Transverse colon (tissue), 4 donors: ENCODE measurements at regions not wholly inside any gene's neighbourhood (a gene's known extent, or its start where the extent isn't known, plus 50 kb on each side); places are given as distances from the start of the nearest gene placed in this dataset.

Source experiments
- DNase-seq: peaks from one replicate; pipeline ENCODE4 v3.0.0-alpha.2; 2019
- H3K27ac ChIP-seq, 4 donors: fragments of 200-600 bp; sonication (generic); 2 replicates each; pipeline ENCODE4 v1.5.1; 2016 to 2018; ENCODE audit warnings: inconsistent platforms in 4 of 4
- H3K27me3 ChIP-seq: fragments of 200-600 bp; sonication (generic); 2 replicates; pipeline ENCODE4 v1.5.1; 2017; ENCODE audit warnings: inconsistent platforms
- H3K36me3 ChIP-seq, 4 donors: fragments of 200-600 bp; sonication (generic); 2 replicates each; pipeline ENCODE4 v1.5.1; 2017 to 2019; ENCODE audit warnings: inconsistent platforms in 4 of 4
- H3K4me1 ChIP-seq, 4 donors: fragments of 200-600 bp; sonication (generic); 2 replicates each; pipeline ENCODE4 v1.5.1; 2017 to 2020; ENCODE audit warnings: inconsistent platforms in 4 of 4
- H3K4me3 ChIP-seq, 4 donors: fragments of 200-600 bp; sonication (generic); 1 replicate in 1 of 4; 2 replicates in 3 of 4; pipeline versions ENCODE4 v1.5.1 to v1.6.1; 2017 to 2019; ENCODE audit warnings: inconsistent platforms in 4 of 4
- H3K9me3 ChIP-seq, 2 donors: fragments of 200-600 bp; sonication (generic); 2 replicates each; pipeline ENCODE4 v1.5.1; 2017 to 2019; ENCODE audit warnings: inconsistent platforms in 2 of 2
- EP300 ChIP-seq: sonication (generic); formaldehyde crosslinking; IDR thresholded peaks from one replicate; pipeline ENCODE4 v1.6.1; 2017; ENCODE audit warnings: antibody characterized with exemption, low read depth
- POLR2A ChIP-seq: fragments of 450-650 bp; IDR thresholded peaks from one replicate; pipeline ENCODE4 v1.6.1; 2016; ENCODE audit warnings: antibody characterized with exemption, mild to moderate bottlenecking, moderate library complexity
- POLR2AphosphoS5 ChIP-seq, 3 donors: sonication (generic); formaldehyde crosslinking; IDR thresholded peaks; one replicate each; pipeline ENCODE4 v1.6.1; 2016; ENCODE audit warnings: antibody characterized with exemption in 3 of 3
- WGBS, 2 donors: methylation state at CpG; one replicate each; pipeline ENCODE4 v1.1.5; 2018; ENCODE audit warnings: low coverage in 1 of 2; 5-methylcytosine and 5-hydroxymethylcytosine counted together
- in situ Hi-C, 4 donors: fragments of 200-750 bp; cut with MboI; loops; one replicate each; pipeline versions ENCODE4 v1.15.0 to v1.15.1; 2017; ENCODE audit warnings: low sequenced_read_pairs in 3 of 4, low pct_ligation_motif_present in 1 of 4, low pct_unique_long_range_greater_than_20kb in 1 of 4
- intact Hi-C: fragments of 100-400 bp; cut with DNase I; formaldehyde crosslinking; loops from one replicate; pipeline ENCODE4 v1.15.1; 2023; ENCODE audit warnings: low total_unique reads
- TF ChIP-seq, protein P1 (sequence below), 5 experiments: fragments of 200-600 bp in 3 of 5; fragments of 450-650 bp in 2 of 5; sonication (generic) in 3 of 5; IDR thresholded peaks; 1 replicate in 2 of 5; 2 replicates in 3 of 5; pipeline ENCODE4 v1.5.1; 2016 to 2017; ENCODE audit warnings: antibody characterized with exemption in 5 of 5, inconsistent platforms in 3 of 5, mild to moderate bottlenecking in 2 of 5, moderate library complexity in 1 of 5

DNA sequence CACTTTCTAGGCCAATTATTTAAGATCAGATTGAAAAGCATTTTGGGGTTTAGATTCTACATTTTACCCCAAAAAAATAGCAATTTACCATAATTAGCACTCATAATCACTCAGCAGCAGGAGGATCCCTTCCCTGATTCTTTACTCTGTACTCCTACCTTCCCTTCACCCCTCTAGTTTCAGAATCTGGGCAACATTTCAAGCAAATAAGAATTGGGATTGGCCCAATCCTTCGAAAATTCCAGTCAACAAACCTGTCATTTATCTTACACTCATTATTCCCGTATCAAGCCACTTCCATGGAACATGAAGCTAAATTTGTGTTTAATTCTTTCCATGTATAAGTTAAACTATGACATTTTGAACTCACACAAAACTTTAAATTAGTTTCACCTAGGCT is 349.1 kb upstream of the USP15 start:
- in situ Hi-C loops (no loop called here), intact Hi-C loops (no loop called here)
- H3K36me3 ChIP-seq: no peaks in the 10 kb centered on the region
- TF ChIP-seq POLR2A: no peak
- no peak for TF ChIP-seq EP300
- no peak for TF ChIP-seq POLR2AphosphoS5 (IDR thresholded peaks at IDR 0.05)
- TF ChIP-seq, protein P1, sequence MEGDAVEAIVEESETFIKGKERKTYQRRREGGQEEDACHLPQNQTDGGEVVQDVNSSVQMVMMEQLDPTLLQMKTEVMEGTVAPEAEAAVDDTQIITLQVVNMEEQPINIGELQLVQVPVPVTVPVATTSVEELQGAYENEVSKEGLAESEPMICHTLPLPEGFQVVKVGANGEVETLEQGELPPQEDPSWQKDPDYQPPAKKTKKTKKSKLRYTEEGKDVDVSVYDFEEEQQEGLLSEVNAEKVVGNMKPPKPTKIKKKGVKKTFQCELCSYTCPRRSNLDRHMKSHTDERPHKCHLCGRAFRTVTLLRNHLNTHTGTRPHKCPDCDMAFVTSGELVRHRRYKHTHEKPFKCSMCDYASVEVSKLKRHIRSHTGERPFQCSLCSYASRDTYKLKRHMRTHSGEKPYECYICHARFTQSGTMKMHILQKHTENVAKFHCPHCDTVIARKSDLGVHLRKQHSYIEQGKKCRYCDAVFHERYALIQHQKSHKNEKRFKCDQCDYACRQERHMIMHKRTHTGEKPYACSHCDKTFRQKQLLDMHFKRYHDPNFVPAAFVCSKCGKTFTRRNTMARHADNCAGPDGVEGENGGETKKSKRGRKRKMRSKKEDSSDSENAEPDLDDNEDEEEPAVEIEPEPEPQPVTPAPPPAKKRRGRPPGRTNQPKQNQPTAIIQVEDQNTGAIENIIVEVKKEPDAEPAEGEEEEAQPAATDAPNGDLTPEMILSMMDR (IDR thresholded peaks at IDR 0.05): no peak
- no peak overlapping the region for H3K27ac ChIP-seq
- WGBS, 2 donors: 30 to 58% methylated on average over 2 of the region's 2 CpGs
- DNase-seq: no peak
- no peaks in the 10 kb centered on the region for H3K9me3 ChIP-seq
- no peaks in the 10 kb centered on the region for H3K27me3 ChIP-seq
- no peak overlapping the region for H3K4me3 ChIP-seq
- no peaks in the 10 kb centered on the region for H3K4me1 ChIP-seq

GRCh38 chr12:61915420-61915819 is 344.8 kb upstream of the USP15 start:
- 76% methylated on average over 3 of the region's 3 CpGs; no CpG with 5 or more reads in 1 of the 2 donors for WGBS, 2 donors
- Histone ChIP-seq H3K4me3 (no peak overlapping the region), H3K4me1 (no peaks in the 10 kb centered on the region), H3K27me3 (no peaks in the 10 kb centered on the region), H3K36me3 (no peaks in the 10 kb centered on the region), H3K9me3 (no peaks in the 10 kb centered on the region), H3K27ac (no peak overlapping the region)
- no peak for DNase-seq
- TF ChIP-seq EP300: no peak
- no peak for TF ChIP-seq POLR2AphosphoS5 (IDR thresholded peaks at IDR 0.05)
- no peak for TF ChIP-seq POLR2A
- TF ChIP-seq, protein P1 (IDR thresholded peaks at IDR 0.05): no peak
- in situ Hi-C loops (no loop called here), intact Hi-C loops (no loop called here)

GRCh38 chr12:61916831-61917230 is 343.4 kb upstream of the USP15 start:
- Histone ChIP-seq H3K27ac (no peak overlapping the region), H3K9me3 (no peaks in the 10 kb centered on the region), H3K27me3 (no peaks in the 10 kb centered on the region), H3K4me1 (no peaks in the 10 kb centered on the region), H3K36me3 (no peaks in the 10 kb centered on the region), H3K4me3 (no peak overlapping the region)
- no peak for DNase-seq
- intact Hi-C loops (no loop called here), in situ Hi-C loops (no loop called here)
- 10 to 24% methylated on average over 1 of the region's 1 CpG for WGBS, 2 donors
- TF ChIP-seq POLR2AphosphoS5 (IDR thresholded peaks at IDR 0.05) (no peak), EP300 (no peak), POLR2A (no peak)
- TF ChIP-seq, protein P1 (IDR thresholded peaks at IDR 0.05): no peak

- Histone ChIP-seq H3K4me1 (no peaks in the 10 kb centered on the region), H3K27me3 (no peaks in the 10 kb centered on the region), H3K9me3 (no peaks in the 10 kb centered on the region), H3K36me3 (no peaks in the 10 kb centered on the region), H3K4me3 (no peak overlapping the region), H3K27ac (no peak overlapping the region)
- no peak for TF ChIP-seq EP300
- TF ChIP-seq POLR2AphosphoS5 (IDR thresholded peaks at IDR 0.05): no peak
- 79 to 87% methylated on average over 1 of the region's 1 CpG for WGBS, 2 donors
- intact Hi-C loops: no loop called here
- in situ Hi-C loops: no loop called here
- no peak for DNase-seq
These were observed 340.5 kb upstream of the USP15 start for GRCh38 chr12:61919686-61920085.

- no peaks in the 10 kb centered on the region for H3K9me3 ChIP-seq
- H3K4me3 ChIP-seq: no peak overlapping the region
- 89 to 92% methylated on average over 1 of the region's 1 CpG for WGBS, 2 donors
- no peak overlapping the region for H3K27ac ChIP-seq
- intact Hi-C loops (no loop called here), in situ Hi-C loops (no loop called here)
- no peaks in the 10 kb centered on the region for H3K4me1 ChIP-seq
- TF ChIP-seq EP300 (no peak), POLR2A (no peak), POLR2AphosphoS5 (IDR thresholded peaks at IDR 0.05) (no peak)
- TF ChIP-seq, protein P1 (IDR thresholded peaks at IDR 0.05): no peak
- no peak for DNase-seq
- no peaks in the 10 kb centered on the region for H3K27me3 ChIP-seq
- no peaks in the 10 kb centered on the region for H3K36me3 ChIP-seq
These were observed 340.0 kb upstream of the USP15 start for GRCh38 chr12:61920230-61920629.
